Breast epithelium (tissue), 3 donors: ENCODE measurements at regions not wholly inside any gene's neighbourhood (a gene's known extent, or its start where the extent isn't known, plus 50 kb on each side); places are given as distances from the start of the nearest gene placed in this dataset.

Experiments
- POLR2A ChIP-seq: fragments of 450-650 bp; IDR thresholded peaks from one replicate; pipeline ENCODE4 v1.6.1; 2016; ENCODE audit warnings: antibody characterized with exemption, mild to moderate bottlenecking, moderate library complexity
- TF ChIP-seq, protein P1 (sequence below), 3 donors: fragments of 450-650 bp; IDR thresholded peaks; one replicate each; pipeline ENCODE4 v1.5.1; 2016 to 2017; ENCODE audit warnings: antibody characterized with exemption in 3 of 3, mild to moderate bottlenecking in 3 of 3, moderate library complexity in 3 of 3

DNA sequence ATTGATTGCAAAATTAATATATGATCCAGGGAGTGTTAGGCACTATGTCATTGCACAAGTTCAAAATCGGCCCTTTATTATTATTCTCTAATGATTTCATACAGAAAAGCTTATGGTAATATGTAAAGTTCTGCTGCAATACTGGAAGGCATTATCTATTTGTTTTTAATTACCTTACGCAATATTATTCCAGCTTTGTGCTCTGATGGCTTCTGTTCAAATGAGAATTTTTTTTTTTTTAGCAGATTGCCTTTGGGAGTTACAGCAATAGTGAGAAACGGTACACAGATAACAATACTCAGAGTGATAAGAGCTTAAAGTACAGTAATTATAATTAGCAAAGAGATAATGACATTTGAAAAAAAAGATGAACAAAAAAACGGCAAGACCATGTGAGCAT is 602.2 kb upstream of the ALCAM start:
- TF ChIP-seq POLR2A: no peak
- TF ChIP-seq, protein P1, sequence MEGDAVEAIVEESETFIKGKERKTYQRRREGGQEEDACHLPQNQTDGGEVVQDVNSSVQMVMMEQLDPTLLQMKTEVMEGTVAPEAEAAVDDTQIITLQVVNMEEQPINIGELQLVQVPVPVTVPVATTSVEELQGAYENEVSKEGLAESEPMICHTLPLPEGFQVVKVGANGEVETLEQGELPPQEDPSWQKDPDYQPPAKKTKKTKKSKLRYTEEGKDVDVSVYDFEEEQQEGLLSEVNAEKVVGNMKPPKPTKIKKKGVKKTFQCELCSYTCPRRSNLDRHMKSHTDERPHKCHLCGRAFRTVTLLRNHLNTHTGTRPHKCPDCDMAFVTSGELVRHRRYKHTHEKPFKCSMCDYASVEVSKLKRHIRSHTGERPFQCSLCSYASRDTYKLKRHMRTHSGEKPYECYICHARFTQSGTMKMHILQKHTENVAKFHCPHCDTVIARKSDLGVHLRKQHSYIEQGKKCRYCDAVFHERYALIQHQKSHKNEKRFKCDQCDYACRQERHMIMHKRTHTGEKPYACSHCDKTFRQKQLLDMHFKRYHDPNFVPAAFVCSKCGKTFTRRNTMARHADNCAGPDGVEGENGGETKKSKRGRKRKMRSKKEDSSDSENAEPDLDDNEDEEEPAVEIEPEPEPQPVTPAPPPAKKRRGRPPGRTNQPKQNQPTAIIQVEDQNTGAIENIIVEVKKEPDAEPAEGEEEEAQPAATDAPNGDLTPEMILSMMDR (IDR thresholded peaks at IDR 0.05): no peak
